ENCODE measurements at regions not wholly inside any gene's neighbourhood (a gene's known extent, or its start where the extent isn't known, plus 50 kb on each side); places are given as distances from the start of the nearest gene placed in this dataset.

DNA sequence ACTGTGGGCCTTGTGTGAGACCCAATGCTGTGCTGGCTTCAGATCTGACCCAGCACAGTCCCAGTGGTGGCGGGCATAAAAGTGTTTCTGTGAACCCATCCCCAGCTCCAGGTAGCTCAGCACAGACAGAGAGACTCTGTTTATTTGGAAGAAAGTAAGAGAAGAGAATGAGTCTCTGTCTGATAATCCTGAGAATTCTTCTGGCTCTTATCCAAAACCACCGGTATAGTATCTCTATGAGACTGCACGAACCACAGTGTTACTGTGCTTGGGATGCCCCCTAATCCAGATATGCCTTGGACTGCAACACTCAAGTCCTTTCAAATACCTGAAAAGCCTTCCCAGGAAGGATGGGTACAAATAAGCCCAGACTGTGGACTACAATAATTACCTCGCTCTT, 1660.8 kb upstream of the ACO1 start:
- no peak overlapping the region for H3K27ac ChIP-seq
- no peak for DNase-seq
- H3K27me3 ChIP-seq: no peaks in the 10 kb centered on the region
- no peaks in the 10 kb centered on the region for H3K36me3 ChIP-seq
- no peaks in the 10 kb centered on the region for H3K9me3 ChIP-seq
- no peak for TF ChIP-seq POLR2A (IDR thresholded peaks at IDR 0.05)
- TF ChIP-seq, protein P1, sequence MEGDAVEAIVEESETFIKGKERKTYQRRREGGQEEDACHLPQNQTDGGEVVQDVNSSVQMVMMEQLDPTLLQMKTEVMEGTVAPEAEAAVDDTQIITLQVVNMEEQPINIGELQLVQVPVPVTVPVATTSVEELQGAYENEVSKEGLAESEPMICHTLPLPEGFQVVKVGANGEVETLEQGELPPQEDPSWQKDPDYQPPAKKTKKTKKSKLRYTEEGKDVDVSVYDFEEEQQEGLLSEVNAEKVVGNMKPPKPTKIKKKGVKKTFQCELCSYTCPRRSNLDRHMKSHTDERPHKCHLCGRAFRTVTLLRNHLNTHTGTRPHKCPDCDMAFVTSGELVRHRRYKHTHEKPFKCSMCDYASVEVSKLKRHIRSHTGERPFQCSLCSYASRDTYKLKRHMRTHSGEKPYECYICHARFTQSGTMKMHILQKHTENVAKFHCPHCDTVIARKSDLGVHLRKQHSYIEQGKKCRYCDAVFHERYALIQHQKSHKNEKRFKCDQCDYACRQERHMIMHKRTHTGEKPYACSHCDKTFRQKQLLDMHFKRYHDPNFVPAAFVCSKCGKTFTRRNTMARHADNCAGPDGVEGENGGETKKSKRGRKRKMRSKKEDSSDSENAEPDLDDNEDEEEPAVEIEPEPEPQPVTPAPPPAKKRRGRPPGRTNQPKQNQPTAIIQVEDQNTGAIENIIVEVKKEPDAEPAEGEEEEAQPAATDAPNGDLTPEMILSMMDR (IDR thresholded peaks at IDR 0.05): no peak
- no peak overlapping the region for H3K4me3 ChIP-seq
- intact Hi-C loops (cut with DNase I): no loop called here
- WGBS, 2 donors: 65 to 86% methylated on average over 2 to 4 of the region's 4 CpGs
- H3K4me1 ChIP-seq: no peaks in the 10 kb centered on the region

DNA sequence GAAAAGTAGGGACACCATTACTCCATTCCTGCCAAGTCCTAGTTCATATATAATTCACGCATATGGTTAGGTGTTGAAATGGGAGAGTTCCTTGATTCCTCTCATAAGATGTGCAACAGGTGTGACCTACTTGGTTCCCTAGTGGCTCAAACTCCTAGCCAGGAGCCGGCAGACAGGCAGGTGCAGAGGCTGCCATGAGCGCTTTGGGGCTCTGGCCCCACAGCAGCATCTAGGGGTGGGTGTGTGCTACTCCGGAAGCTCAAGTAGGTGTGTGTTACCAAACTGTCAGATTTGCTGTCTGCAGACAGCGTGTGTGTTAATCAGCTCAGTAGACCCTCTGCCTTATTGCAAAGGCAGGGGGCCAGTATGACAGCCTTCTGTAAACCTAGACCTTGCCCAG, 1652.4 kb upstream of the ACO1 start:
- H3K27me3 ChIP-seq: no peaks in the 10 kb centered on the region
- H3K4me1 ChIP-seq: no peaks in the 10 kb centered on the region
- H3K4me3 ChIP-seq: no peak overlapping the region
- DNase-seq: no peak
- intact Hi-C loops (cut with DNase I): no loop called here
- WGBS, 2 donors: 67 to 84% methylated on average over 2 to 5 of the region's 5 CpGs
- no peak overlapping the region for H3K27ac ChIP-seq
- TF ChIP-seq, protein P1 (IDR thresholded peaks at IDR 0.05): no peak
- no peak for TF ChIP-seq POLR2A (IDR thresholded peaks at IDR 0.05)
- H3K36me3 ChIP-seq: no peaks in the 10 kb centered on the region
- no peaks in the 10 kb centered on the region for H3K9me3 ChIP-seq

DNA sequence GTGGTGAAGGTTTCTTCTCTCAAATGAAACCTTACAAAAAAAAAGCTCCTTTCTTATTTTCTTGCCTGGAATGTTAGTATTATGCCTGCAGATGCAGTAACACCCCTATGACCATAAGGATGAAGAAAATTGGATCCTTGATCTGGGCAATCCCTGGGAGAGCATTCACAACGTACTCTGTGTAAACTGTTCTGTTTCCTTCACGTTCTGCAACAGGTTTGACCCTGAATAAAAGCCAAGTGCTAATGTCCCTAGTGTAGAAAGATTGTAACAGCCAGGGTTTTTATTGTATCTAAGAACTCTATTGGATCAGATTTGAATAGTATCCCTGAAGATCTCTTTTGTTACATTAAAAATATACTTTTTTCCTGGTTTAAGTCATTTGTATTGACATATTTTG, 1639.6 kb upstream of the ACO1 start:
- TF ChIP-seq POLR2A (IDR thresholded peaks at IDR 0.05): no peak
- TF ChIP-seq, protein P1 (IDR thresholded peaks at IDR 0.05): no peak
- 33 to 45% methylated on average over 2 of the region's 2 CpGs for WGBS, 2 donors
- no peaks in the 10 kb centered on the region for H3K4me1 ChIP-seq
- H3K27me3 ChIP-seq: no peaks in the 10 kb centered on the region
- no peak overlapping the region for H3K27ac ChIP-seq
- DNase-seq: no peak
- no peak overlapping the region for H3K4me3 ChIP-seq
- intact Hi-C loops (cut with DNase I): no loop called here
- H3K9me3 ChIP-seq: no peaks in the 10 kb centered on the region
- H3K36me3 ChIP-seq: no peaks in the 10 kb centered on the region

DNA sequence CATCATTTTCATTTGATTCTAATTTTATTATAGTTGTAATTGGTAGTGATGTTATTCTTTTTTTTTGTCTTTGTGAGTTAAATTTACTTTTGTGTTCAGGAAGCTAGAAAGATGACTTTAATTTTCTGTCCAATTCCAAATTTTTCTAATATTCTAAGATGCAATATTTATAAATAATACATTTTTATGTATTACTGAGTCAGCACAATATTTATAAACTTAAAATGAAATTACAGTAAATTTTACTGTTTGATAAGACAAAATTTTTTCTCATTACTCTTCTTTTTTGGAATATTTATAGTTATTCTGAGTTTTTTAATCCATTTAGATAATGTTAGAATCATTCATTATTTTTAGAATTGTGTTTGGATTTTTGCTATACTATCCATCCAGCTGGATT, 1637.9 kb upstream of the ACO1 start:
- Histone ChIP-seq H3K4me1 (no peaks in the 10 kb centered on the region), H3K4me3 (no peak overlapping the region), H3K27ac (no peak overlapping the region), H3K27me3 (no peaks in the 10 kb centered on the region), H3K9me3 (no peaks in the 10 kb centered on the region), H3K36me3 (no peaks in the 10 kb centered on the region)
- no peak for TF ChIP-seq POLR2A (IDR thresholded peaks at IDR 0.05)
- TF ChIP-seq, protein P1 (IDR thresholded peaks at IDR 0.05): no peak
- no peak for DNase-seq
- intact Hi-C loops (cut with DNase I): no loop called here

DNA sequence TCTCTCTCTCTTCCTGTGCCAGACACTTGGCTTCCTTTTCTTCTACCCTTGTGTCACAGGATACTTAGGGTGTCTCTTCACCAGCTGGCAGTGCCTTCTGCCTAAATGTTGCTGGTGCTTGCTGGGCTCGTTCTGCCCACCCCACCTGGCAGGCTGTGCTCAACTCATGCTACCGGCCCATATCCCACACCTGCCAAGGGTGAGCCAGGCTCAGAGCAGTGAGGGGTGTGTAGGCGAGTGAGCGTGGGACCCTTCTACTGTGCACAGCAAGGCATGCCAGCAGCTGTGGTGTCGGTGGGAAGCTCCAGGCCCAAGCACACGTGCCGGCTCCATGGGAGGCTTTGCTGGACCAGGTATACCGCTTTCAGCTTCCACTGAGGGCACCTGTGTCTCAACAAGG, 1626.7 kb upstream of the ACO1 start:
- DNase-seq: no peak
- Histone ChIP-seq H3K27me3 (no peaks in the 10 kb centered on the region), H3K36me3 (no peaks in the 10 kb centered on the region), H3K4me1 (no peaks in the 10 kb centered on the region), H3K4me3 (no peak overlapping the region), H3K27ac (no peak overlapping the region), H3K9me3 (peaks cover 0 to 11% (median 0%) of the 10 kb centered on the region in 3 donors)
- no peak for TF ChIP-seq POLR2A (IDR thresholded peaks at IDR 0.05)
- TF ChIP-seq, protein P1 (IDR thresholded peaks at IDR 0.05): no peak
- WGBS, 2 donors: 65% methylated on average over 8 of the region's 8 CpGs; no CpG with 5 or more reads in 1 of the 2 donors
- intact Hi-C loops (cut with DNase I): no loop called here
